AG10803 (cell line): ENCODE measurements at regions not wholly inside any gene's neighbourhood (a gene's known extent, or its start where the extent isn't known, plus 50 kb on each side); places are given as distances from the start of the nearest gene placed in this dataset.

Experiments
- DNase-seq: peaks from one replicate; pipeline ENCODE4 v3.0.0; 2010; ENCODE audit warnings: low read depth
- H3K4me3 ChIP-seq: 2 replicates; pipeline ENCODE4 v1.5.1; 2011; ENCODE audit warnings: mild to moderate bottlenecking, low read length, control low read depth
- TF ChIP-seq, protein P1 (sequence below): conservative IDR thresholded peaks from 2 replicates; pipeline ENCODE4 v1.5.1; 2011; ENCODE audit warnings: mild to moderate bottlenecking, low read length, control low read depth, inconsistent platforms

DNA sequence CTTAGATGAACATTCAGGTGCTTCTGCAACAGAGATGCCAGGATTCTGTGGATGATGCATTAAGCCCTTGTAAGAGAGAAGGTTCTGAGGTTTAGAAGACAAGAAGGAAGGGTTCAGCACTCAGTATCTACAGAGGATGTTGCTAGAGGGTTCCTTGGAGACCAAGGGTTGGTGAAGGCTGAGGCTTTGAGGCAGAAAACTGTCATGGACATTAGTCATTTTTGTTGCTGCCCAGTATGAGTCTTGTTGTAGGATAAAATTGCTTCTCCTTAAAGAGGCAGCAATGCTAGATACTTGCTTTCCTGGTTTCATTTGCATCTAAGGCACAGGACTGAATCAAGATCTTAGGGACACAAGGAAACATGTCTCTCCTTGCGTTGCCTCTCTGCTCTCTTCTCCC lies 319.4 kb upstream of the NFIA start:
- H3K4me3 ChIP-seq = no peak overlapping the region
- TF ChIP-seq, protein P1, sequence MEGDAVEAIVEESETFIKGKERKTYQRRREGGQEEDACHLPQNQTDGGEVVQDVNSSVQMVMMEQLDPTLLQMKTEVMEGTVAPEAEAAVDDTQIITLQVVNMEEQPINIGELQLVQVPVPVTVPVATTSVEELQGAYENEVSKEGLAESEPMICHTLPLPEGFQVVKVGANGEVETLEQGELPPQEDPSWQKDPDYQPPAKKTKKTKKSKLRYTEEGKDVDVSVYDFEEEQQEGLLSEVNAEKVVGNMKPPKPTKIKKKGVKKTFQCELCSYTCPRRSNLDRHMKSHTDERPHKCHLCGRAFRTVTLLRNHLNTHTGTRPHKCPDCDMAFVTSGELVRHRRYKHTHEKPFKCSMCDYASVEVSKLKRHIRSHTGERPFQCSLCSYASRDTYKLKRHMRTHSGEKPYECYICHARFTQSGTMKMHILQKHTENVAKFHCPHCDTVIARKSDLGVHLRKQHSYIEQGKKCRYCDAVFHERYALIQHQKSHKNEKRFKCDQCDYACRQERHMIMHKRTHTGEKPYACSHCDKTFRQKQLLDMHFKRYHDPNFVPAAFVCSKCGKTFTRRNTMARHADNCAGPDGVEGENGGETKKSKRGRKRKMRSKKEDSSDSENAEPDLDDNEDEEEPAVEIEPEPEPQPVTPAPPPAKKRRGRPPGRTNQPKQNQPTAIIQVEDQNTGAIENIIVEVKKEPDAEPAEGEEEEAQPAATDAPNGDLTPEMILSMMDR = no peak
- no peak for DNase-seq

DNA sequence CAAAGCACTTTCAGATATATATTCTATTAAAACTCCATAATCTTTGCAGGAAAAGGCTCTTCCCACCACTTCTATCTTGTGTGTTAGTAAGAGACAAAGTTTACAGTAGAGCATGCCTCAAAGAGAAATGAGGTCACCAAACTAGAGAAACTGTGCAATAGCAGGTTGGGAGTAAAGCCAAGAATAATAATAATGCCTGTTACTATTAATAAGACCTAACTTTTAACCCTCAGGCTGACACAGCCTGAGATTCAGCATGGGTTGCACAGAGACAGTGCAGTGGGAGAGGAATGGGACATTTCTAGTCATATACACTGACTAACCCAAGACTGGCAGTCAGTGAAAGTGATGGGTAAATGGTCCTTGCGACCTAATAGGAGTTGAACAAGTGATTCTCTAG lies 320.2 kb upstream of the NFIA start:
- no peak for DNase-seq
- TF ChIP-seq, protein P1 = no peak
- H3K4me3 ChIP-seq = no peak overlapping the region

DNA sequence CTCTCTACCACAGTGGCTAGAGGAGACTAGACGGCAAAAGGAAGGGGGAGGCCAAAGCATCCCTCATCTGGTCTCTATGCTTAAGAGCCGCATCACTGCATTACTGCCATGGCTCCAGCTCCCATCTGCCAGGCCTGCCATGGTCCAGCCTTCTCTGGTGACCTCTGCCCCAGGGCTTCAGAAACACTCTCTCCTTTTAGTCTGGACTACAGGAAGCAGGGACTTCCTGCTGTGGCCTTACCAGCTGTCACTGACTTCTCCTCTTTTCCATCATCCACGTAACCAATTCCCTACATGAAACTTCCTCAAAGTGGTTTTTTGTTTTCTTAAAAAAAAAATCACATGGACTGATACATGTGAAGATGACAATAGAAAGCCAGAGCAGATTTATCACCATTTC lies 323.1 kb upstream of the NFIA start:
- TF ChIP-seq, protein P1 = no peak
- no peak overlapping the region for H3K4me3 ChIP-seq
- DNase-seq = no peak

DNA sequence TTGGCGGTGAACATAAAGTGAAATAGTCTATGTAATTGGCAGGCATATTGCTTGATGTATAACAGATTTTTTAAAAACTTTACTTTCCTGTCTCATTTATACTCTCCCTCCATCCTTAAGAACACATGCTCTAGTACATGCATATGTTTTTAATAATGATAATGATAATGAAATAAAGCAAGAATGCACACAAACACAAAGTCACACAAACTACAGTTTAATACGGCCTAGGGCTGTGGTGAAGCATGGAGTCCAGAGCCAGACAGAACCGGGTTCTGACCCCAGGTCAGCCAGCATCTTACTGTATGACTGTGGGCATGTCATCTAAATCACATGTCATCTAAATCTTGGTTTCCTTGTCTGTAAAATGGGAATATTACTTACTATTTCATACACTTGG lies 324.9 kb upstream of the NFIA start:
- DNase-seq = no peak
- no peak overlapping the region for H3K4me3 ChIP-seq
- TF ChIP-seq, protein P1 = no peak

DNA sequence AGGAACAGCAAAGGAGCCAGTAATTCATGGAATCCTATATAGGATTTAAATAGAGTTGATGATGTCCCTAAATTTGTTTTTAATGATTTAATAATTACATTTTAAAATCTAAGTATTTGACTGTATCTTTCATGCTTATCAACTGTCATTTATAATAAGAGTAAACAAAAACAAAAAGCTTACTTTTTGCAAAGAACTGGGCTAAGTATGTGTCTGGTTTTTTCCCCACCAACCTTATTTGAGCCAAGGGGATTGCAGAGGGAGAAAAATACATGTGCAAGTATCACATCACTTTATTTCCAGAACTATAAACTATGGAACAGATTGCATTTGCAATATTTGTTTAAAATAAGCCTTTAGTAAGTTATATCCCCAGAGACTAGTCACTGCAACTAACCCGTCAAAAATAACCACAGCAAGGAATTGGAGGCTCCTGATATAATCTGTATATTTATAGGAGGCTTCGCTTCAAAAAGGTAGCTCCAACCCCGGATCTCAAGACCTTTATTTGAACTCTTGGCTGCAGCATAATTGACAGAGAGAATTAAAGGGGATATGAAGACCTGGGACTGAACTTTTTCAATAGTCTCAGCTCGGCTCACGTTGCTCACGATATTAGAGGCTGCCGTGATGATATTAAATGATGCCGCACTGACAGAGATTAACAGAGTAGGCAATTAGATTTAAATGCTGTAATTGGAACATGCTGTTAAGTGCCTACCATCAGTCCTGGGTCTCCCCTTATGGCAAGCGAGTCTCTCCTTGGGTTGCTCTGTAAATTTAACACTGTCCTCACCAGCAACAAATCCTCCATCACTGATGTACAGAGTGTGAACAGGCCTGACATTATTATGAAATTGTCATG lies 329.1 kb upstream of the NFIA start:
- TF ChIP-seq, protein P1 = no peak
- no peak for DNase-seq

DNA sequence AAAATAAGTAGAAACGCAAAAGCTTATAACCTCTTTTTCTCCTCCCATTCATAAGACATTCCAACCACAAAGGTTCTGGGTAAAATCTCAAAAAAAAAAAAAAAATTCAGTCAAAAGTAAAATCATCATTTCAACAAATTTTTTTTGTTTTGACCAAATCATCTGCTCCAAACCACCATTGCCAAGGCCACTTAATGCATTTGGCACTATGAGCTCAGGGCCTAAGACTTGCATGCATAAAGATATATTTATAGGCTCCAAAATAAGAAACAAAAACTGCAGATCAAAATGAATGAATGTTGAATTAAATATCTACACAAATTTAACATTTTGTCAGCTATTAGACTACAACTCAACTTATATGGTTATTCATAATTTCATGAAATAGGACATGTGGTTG lies 331.1 kb upstream of the NFIA start:
- H3K4me3 ChIP-seq = no peak overlapping the region
- no peak for DNase-seq
- TF ChIP-seq, protein P1 = no peak

More for the DNA sequence above, 329.1 kb upstream of the NFIA start:
- H3K4me3 ChIP-seq = no peak overlapping the region

DNA sequence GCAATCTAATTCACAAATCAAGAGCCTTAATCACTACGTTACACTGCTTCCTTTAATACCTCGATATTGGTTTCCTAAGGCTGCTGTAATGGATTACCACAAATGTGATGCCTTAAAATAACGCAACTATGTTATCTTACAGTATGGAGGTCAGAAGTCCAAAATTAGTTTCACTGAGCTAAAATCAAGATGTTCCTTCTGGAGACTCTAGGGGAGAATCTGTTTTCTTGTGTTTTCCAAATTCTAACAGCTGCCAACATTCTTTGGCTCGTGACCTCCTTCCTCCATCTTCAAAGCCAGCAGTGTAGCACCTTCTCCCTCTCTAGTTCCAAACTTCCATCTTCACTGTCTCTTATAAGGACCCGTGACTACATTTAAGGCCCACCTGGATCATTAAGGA lies 335.0 kb upstream of the NFIA start:
- no peak for DNase-seq
- H3K4me3 ChIP-seq = no peak overlapping the region
- TF ChIP-seq, protein P1 = no peak
